H1 (cell line): ENCODE measurements at regions not wholly inside any gene's neighbourhood (a gene's known extent, or its start where the extent isn't known, plus 50 kb on each side); places are given as distances from the start of the nearest gene placed in this dataset.

Source experiments
- CTCF ChIA-PET: fragments of 300-600 bp; sonication (Branson Sonifier 250); formaldehyde crosslinking; loops from one replicate; lab custom pipeline; 2021; ENCODE audit not compliant: partially characterized antibody; lab: Charles Lee
- POLR2A ChIA-PET: fragments of 300-600 bp; sonication (Branson Sonifier 250); formaldehyde crosslinking; loops from one replicate; lab custom pipeline; 2021; ENCODE audit warnings: inconsistent platforms; ENCODE audit not compliant: partially characterized antibody; lab: Charles Lee
- DNase-seq, 2 experiments: peaks; one replicate each; pipeline versions ENCODE4 v3.0.0 to v3.0.0-alpha.2; 2010 to 2022; ENCODE audit warnings: low spot score in 2 of 2, low read depth in 1 of 2, mixed read lengths in 1 of 2
- FAIRE-seq: peaks from 2 replicates; lab custom pipeline; 2011; peaks lifted over from hg19 to GRCh38; lab: Jason Lieb, UNC
- H2AFZ ChIP-seq: 2 replicates; pipeline ENCODE4 v1.8.1; 2012; ENCODE audit warnings: low read length, inconsistent platforms
- H2AK5ac ChIP-seq: 2 replicates; pipeline ENCODE4 v1.6.1; 2013; ENCODE audit warnings: low read depth, low read length
- H2BK120ac ChIP-seq: replicated peaks from 2 replicates; pipeline ENCODE3; 2013; ENCODE audit warnings: low read depth, low read length, inconsistent platforms
- H2BK12ac ChIP-seq: 2 replicates; pipeline ENCODE4 v1.6.1; 2013; ENCODE audit warnings: low read depth, low read length
- H2BK15ac ChIP-seq: 2 replicates; pipeline ENCODE4 v1.6.1; 2013; ENCODE audit warnings: low read length
- H2BK20ac ChIP-seq: 2 replicates; pipeline ENCODE4 v1.6.1; 2013; ENCODE audit warnings: low read length
- H2BK5ac ChIP-seq: 2 replicates; pipeline ENCODE4 v1.6.1; 2013; ENCODE audit warnings: low read depth, low read length
- H3K14ac ChIP-seq: 2 replicates; pipeline ENCODE4 v1.6.1; 2013; ENCODE audit warnings: inconsistent platforms; ENCODE audit not compliant: insufficient read length
- H3K18ac ChIP-seq: 2 replicates; pipeline ENCODE4 v1.6.1; 2013; ENCODE audit warnings: low read length; ENCODE audit errors: extremely low read depth
- H3K23ac ChIP-seq: 2 replicates; pipeline ENCODE4 v1.6.1; 2013; ENCODE audit warnings: inconsistent platforms; ENCODE audit not compliant: insufficient read length
- H3K23me2 ChIP-seq: 2 replicates; pipeline ENCODE4 v1.6.1; 2013; ENCODE audit warnings: low read depth, low read length
- H3K27ac ChIP-seq: 2 replicates; pipeline ENCODE4 v1.6.1; 2011; ENCODE audit warnings: low read depth, low read length, inconsistent platforms
- H3K27me3 ChIP-seq, 4 experiments: replicated peaks in 1 of 4; 1 replicate in 1 of 4; 2 replicates in 3 of 4; pipeline versions ENCODE4 v1.6.1 to v1.8.1; 2011 to 2013; ENCODE audit warnings: low read length in 3 of 4, mild to moderate bottlenecking in 3 of 4, inconsistent platforms in 2 of 4, mixed read lengths in 2 of 4, moderate library complexity in 1 of 4; ENCODE audit not compliant: control insufficient read depth in 3 of 4, insufficient read depth in 3 of 4; ENCODE audit errors: extremely low read depth in 1 of 4
- H3K36me3 ChIP-seq, 4 experiments: 2 replicates each; pipeline versions ENCODE4 v1.6.1 to v1.8.1; 2011 to 2013; ENCODE audit warnings: mild to moderate bottlenecking in 4 of 4, low read length in 3 of 4, moderate library complexity in 2 of 4, control low read depth in 1 of 4, inconsistent platforms in 1 of 4; ENCODE audit not compliant: insufficient read depth in 4 of 4, control insufficient read depth in 2 of 4
- H3K4ac ChIP-seq: replicated peaks from 2 replicates; pipeline ENCODE3; 2013; ENCODE audit warnings: low read length, low read depth, mixed read lengths, inconsistent platforms; ENCODE audit not compliant: insufficient read length
- H3K4me1 ChIP-seq, 4 experiments: replicated peaks in 1 of 4; 1 replicate in 1 of 4; 2 replicates in 3 of 4; pipeline versions ENCODE4 v1.6.1 to v1.8.1; 2011 to 2013; ENCODE audit warnings: low read length in 3 of 4, inconsistent platforms in 2 of 4, mixed read lengths in 1 of 4; ENCODE audit not compliant: insufficient read depth in 4 of 4, control insufficient read depth in 3 of 4
- H3K4me2 ChIP-seq, 2 experiments: 2 replicates each; pipeline versions ENCODE4 v1.6.1 to v1.8.1; 2011 to 2013; ENCODE audit warnings: low read depth in 2 of 2, low read length in 2 of 2, control low read depth in 1 of 2, inconsistent platforms in 1 of 2, mild to moderate bottlenecking in 1 of 2; ENCODE audit not compliant: insufficient read depth in 1 of 2
- H3K4me3 ChIP-seq, 4 experiments: fragments of 200-600, 300-600 bp in 1 of 4; sonication (generic), shearing (Covaris generic), sonication (Bioruptor Twin) in 1 of 4; 2 replicates each; pipeline versions ENCODE4 v1.5.1 to v1.8.1; 2011 to 2016; ENCODE audit warnings: low read length in 4 of 4, low read depth in 3 of 4, control low read depth in 2 of 4, inconsistent platforms in 2 of 4, mild to moderate bottlenecking in 2 of 4, mixed read lengths in 1 of 4, moderate library complexity in 1 of 4; ENCODE audit not compliant: insufficient read depth in 2 of 4; ENCODE audit errors: extremely low read depth in 1 of 4
- H3K56ac ChIP-seq: replicated peaks from 2 replicates; pipeline ENCODE3; 2013; ENCODE audit warnings: low read depth, mild to moderate bottlenecking, mixed read lengths, low read length, inconsistent platforms; ENCODE audit not compliant: insufficient read length
- H3K79me1 ChIP-seq: 2 replicates; pipeline ENCODE4 v1.6.1; 2013; ENCODE audit warnings: low read depth, low read length, control low read depth
- H3K79me2 ChIP-seq, 2 experiments: 2 replicates each; pipeline versions ENCODE4 v1.6.1 to v1.8.1; 2012 to 2013; ENCODE audit warnings: low read length in 2 of 2, mild to moderate bottlenecking in 2 of 2, inconsistent platforms in 1 of 2; ENCODE audit not compliant: insufficient read depth in 2 of 2, control insufficient read depth in 1 of 2
- H3K9ac ChIP-seq, 4 experiments: replicated peaks in 1 of 4; 1 replicate in 1 of 4; 2 replicates in 3 of 4; pipeline versions ENCODE4 v1.6.1 to v1.8.1; 2011 to 2013; ENCODE audit warnings: low read depth in 3 of 4, low read length in 3 of 4, control low read depth in 2 of 4, mild to moderate bottlenecking in 2 of 4, moderate library complexity in 2 of 4, inconsistent platforms in 1 of 4; ENCODE audit errors: extremely low read depth in 1 of 4
- H3K9me3 ChIP-seq, 2 experiments: 2 replicates each; pipeline versions ENCODE4 v1.6.1 to v1.8.1; 2012 to 2013; ENCODE audit warnings: mild to moderate bottlenecking in 2 of 2, moderate library complexity in 2 of 2, control low read depth in 1 of 2, inconsistent platforms in 1 of 2, low read depth in 1 of 2, low read length in 1 of 2, mixed read lengths in 1 of 2; ENCODE audit not compliant: insufficient read depth in 2 of 2
- H4K20me1 ChIP-seq, 2 experiments: replicated peaks in 1 of 2; 2 replicates each; pipeline versions ENCODE3 to v1.8.1; 2011 to 2013; ENCODE audit warnings: inconsistent platforms in 2 of 2, low read length in 2 of 2, mild to moderate bottlenecking in 1 of 2; ENCODE audit not compliant: insufficient read depth in 2 of 2, control insufficient read depth in 1 of 2
- H4K5ac ChIP-seq: 2 replicates; pipeline ENCODE4 v1.6.1; 2013; ENCODE audit warnings: low read length, low read depth, mixed read lengths, inconsistent platforms; ENCODE audit not compliant: insufficient read length
- H4K8ac ChIP-seq: 2 replicates; pipeline ENCODE4 v1.8.0; 2013; ENCODE audit warnings: mild to moderate bottlenecking, moderate library complexity, low read length, inconsistent platforms; ENCODE audit not compliant: insufficient read depth; ENCODE audit errors: extremely low read depth
- H4K91ac ChIP-seq: replicated peaks from 2 replicates; pipeline ENCODE3; 2013; ENCODE audit warnings: low read length, mixed read lengths, inconsistent platforms; ENCODE audit not compliant: insufficient read length
- ASH2L ChIP-seq: fragments of 200-600, 300-600 bp; sonication (generic); IDR thresholded peaks from one replicate; pipeline ENCODE4 v1.7.1; 2017; ENCODE audit warnings: low read length
- ATF3 ChIP-seq: IDR thresholded peaks from 2 replicates; pipeline ENCODE4 v1.6.1; 2011; ENCODE audit warnings: low read depth, mild to moderate bottlenecking, low read length; ENCODE audit not compliant: insufficient read depth
- EGR1 ChIP-seq: IDR thresholded peaks from 2 replicates; pipeline ENCODE4 v1.6.1; 2011; ENCODE audit warnings: low read depth, low read length, borderline replicate concordance
- JUN ChIP-seq: IDR thresholded peaks from 2 replicates; pipeline ENCODE4 v1.6.1; 2011; ENCODE audit warnings: low read depth, mild to moderate bottlenecking, improper control_type of control experiment, low read length
- JUND ChIP-seq: IDR thresholded peaks from 2 replicates; pipeline ENCODE4 v1.6.1; 2011; ENCODE audit warnings: mild to moderate bottlenecking, improper control_type of control experiment, low read length
- KDM4A ChIP-seq: IDR thresholded peaks from one replicate; pipeline ENCODE4 v1.7.1; 2012; ENCODE audit warnings: low read depth, mild to moderate bottlenecking, moderate library complexity, low read length, inconsistent platforms; ENCODE audit not compliant: severe bottlenecking
- MAX ChIP-seq: IDR thresholded peaks from 2 replicates; pipeline ENCODE4 v1.6.1; 2012; ENCODE audit warnings: inconsistent platforms
- NANOG ChIP-seq: IDR thresholded peaks from 2 replicates; pipeline ENCODE4 v1.6.1; 2011; ENCODE audit warnings: low read length, low read depth, mild to moderate bottlenecking, inconsistent platforms; ENCODE audit not compliant: insufficient read depth, poor library complexity, severe bottlenecking
- PHF8 ChIP-seq: fragments of 200-600 bp; sonication (generic); conservative IDR thresholded peaks from 2 replicates; pipeline ENCODE4 v1.7.1; 2012; ENCODE audit warnings: low read depth, mild to moderate bottlenecking, inconsistent platforms, low read length, moderate library complexity
- RAD21 ChIP-seq, 2 experiments: IDR thresholded peaks in 1 of 2; conservative IDR thresholded peaks in 1 of 2; 2 replicates each; pipeline ENCODE4 v1.6.1; 2011; ENCODE audit warnings: low read depth in 2 of 2, low read length in 2 of 2, improper control_type of control experiment in 1 of 2, inconsistent platforms in 1 of 2, mild to moderate bottlenecking in 1 of 2, moderate library complexity in 1 of 2
- RBBP5 ChIP-seq: IDR thresholded peaks from 2 replicates; pipeline ENCODE4 v1.7.1; 2012; ENCODE audit warnings: low read depth, mild to moderate bottlenecking, inconsistent platforms, low read length, moderate library complexity, borderline replicate concordance
- SP1 ChIP-seq: IDR thresholded peaks from 2 replicates; pipeline ENCODE4 v1.6.1; 2011; ENCODE audit warnings: low read depth, low read length
- TCF12 ChIP-seq: IDR thresholded peaks from 2 replicates; pipeline ENCODE4 v1.6.1; 2011; ENCODE audit warnings: low read depth, mild to moderate bottlenecking, low read length
- YY1 ChIP-seq: IDR thresholded peaks from 2 replicates; pipeline ENCODE4 v1.6.1; 2011; ENCODE audit warnings: low read depth, mild to moderate bottlenecking, low read length
- WGBS, 2 experiments: shearing (Covaris generic) in 1 of 2; methylation state at CpG; one replicate each; pipeline versions ENCODE4 v1.1.6 to v1.1.7; 2013 to 2015; ENCODE audit warnings: low lambda C conversion rate in 2 of 2, mixed read lengths in 2 of 2, inconsistent platforms in 1 of 2, low coverage in 1 of 2, missing lambda C conversion rate in 1 of 2; ENCODE audit not compliant: insufficient replicate concordance in 2 of 2, insufficient coverage in 1 of 2, insufficient read length in 1 of 2; ENCODE audit errors: extremely low coverage in 1 of 2, missing lambda C conversion rate in 1 of 2; 5-methylcytosine and 5-hydroxymethylcytosine counted together

DNA sequence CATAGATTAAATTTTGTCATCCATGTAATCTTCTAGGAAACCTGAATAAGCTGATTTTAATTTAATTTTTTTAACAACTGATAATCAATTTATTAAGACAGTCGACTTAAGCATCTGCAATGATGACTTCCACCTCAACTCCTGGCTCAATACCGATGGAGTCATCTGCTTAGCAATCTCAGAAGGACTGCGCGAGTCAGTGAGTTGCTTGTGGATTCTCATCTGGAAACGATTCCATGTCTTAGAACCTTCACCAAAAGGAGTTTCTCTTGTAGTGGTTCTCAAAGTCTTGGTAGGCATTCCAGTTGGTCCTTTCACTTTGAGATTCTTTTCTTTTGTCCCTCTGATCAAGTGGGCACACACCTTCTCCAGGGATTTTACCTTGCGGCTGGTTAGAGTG, 85.5 kb downstream of the XRCC2 start:
- no peaks in the 10 kb centered on the region for H3K23me2 ChIP-seq
- H2AFZ ChIP-seq: 0 out of 2 replicates have a peak overlapping the region, but pooled peaks have one; percentile 21
- no peaks in the 10 kb centered on the region for H4K20me1 ChIP-seq
- no peak overlapping the region for H2BK20ac ChIP-seq
- H2BK120ac ChIP-seq: no peak overlapping the region
- H3K79me1 ChIP-seq: no peaks in the 10 kb centered on the region
- CTCF ChIA-PET: no interaction called here
- 91% methylated on average over 6 of the region's 6 CpGs; no CpG with 5 or more reads in 1 of the 2 experiments for WGBS, 2 experiments
- no peak overlapping the region for H4K5ac ChIP-seq
- peaks cover 0 to 6% of the 10 kb centered on the region in 2 experiments; a peak in 1 of 4 replicates for H3K9me3 ChIP-seq
- H2BK15ac ChIP-seq: no peak overlapping the region
- H3K9ac ChIP-seq: no peak overlapping the region
- no peak overlapping the region for H3K56ac ChIP-seq
- DNase-seq (no peak), FAIRE-seq (no peak)
- H3K27me3 ChIP-seq: no peaks in the 10 kb centered on the region
- H3K27ac ChIP-seq: no peak overlapping the region
- no peak overlapping the region for H3K14ac ChIP-seq
- POLR2A ChIA-PET: interaction anchor here (1.5 kb wide), 1 partner anchor 50 kb away, joined by 3 read pairs; no protein-coding TSS in a partner anchor
- no peak overlapping the region for H2AK5ac ChIP-seq
- no peak overlapping the region for H3K4me2 ChIP-seq
- H2BK5ac ChIP-seq: no peak overlapping the region
- H3K79me2 ChIP-seq: no peaks in the 10 kb centered on the region
- H3K18ac ChIP-seq: no peak overlapping the region
- no peak overlapping the region for H3K23ac ChIP-seq
- no peak overlapping the region for H3K4ac ChIP-seq
- no peak overlapping the region for H3K4me3 ChIP-seq
- no peak overlapping the region for H4K8ac ChIP-seq
- H4K91ac ChIP-seq: no peak overlapping the region
- peaks cover 0 to 3% (median 0%) of the 10 kb centered on the region in 4 experiments; a peak in 1 of 7 replicates for H3K4me1 ChIP-seq
- no peak overlapping the region for H2BK12ac ChIP-seq
- H3K36me3 ChIP-seq: no peaks in the 10 kb centered on the region
- TF ChIP-seq MAX (no peak), RAD21 (IDR thresholded peaks at IDR 0.05 in 1 of 2, conservative IDR thresholded peaks at IDR 0.05 in 1 of 2; ENCODE audit: low read depth in 2 of 2, low read length in 2 of 2) (no peak), PHF8 (no peak), TCF12 (no peak), EGR1 (no peak), RBBP5 (no peak), SP1 (no peak), NANOG (no peak), KDM4A (no peak), JUND (no peak), ATF3 (no peak), YY1 (no peak), ASH2L (no peak), JUN (no peak)
